GM23338 (cell line): ENCODE measurements at regions not wholly inside any gene's neighbourhood (a gene's known extent, or its start where the extent isn't known, plus 50 kb on each side); places are given as distances from the start of the nearest gene placed in this dataset.

ENCODE experiments used
- ATAC-seq: fragments of 200-7000 bp; cut with Tn5 transposase; 3 replicates; pipeline ENCODE4 v1.9.1; 2020
- DNase-seq: peaks from one replicate; pipeline ENCODE4 v3.0.0-alpha.2; 2015; ENCODE audit warnings: low spot score
- H2AFZ ChIP-seq: fragments of 200-600 bp; sonication (generic); 2 replicates; pipeline ENCODE4 v1.8.0; 2016; ENCODE audit warnings: antibody characterized with exemption, mild to moderate bottlenecking, moderate library complexity
- H3F3A ChIP-seq: fragments of 200-600 bp; sonication (generic); replicated peaks from 2 replicates; pipeline ENCODE4 v1.8.0; 2017; ENCODE audit warnings: antibody characterized with exemption, mixed run types, low read depth
- H3K27ac ChIP-seq: fragments of 200-600 bp; sonication (generic); 2 replicates; pipeline ENCODE4 v1.6.1; 2016; ENCODE audit warnings: low read depth
- H3K27me3 ChIP-seq: fragments of 200-600 bp; sonication (generic); 2 replicates; pipeline ENCODE4 v1.8.0; 2016; ENCODE audit warnings: mild to moderate bottlenecking, mixed run types, moderate library complexity; ENCODE audit not compliant: insufficient read depth
- H3K36me3 ChIP-seq: fragments of 200-600 bp; sonication (generic); 2 replicates; pipeline ENCODE4 v1.8.0; 2016; ENCODE audit warnings: mild to moderate bottlenecking; ENCODE audit not compliant: insufficient read depth
- H3K4me1 ChIP-seq: fragments of 200-600 bp; sonication (generic); 2 replicates; pipeline ENCODE4 v1.8.0; 2016; ENCODE audit warnings: mild to moderate bottlenecking, moderate library complexity; ENCODE audit not compliant: insufficient read depth
- H3K4me2 ChIP-seq: fragments of 200-600 bp; sonication (generic); 2 replicates; pipeline ENCODE4 v1.7.1; 2017; ENCODE audit warnings: mixed run types
- H3K4me3 ChIP-seq: fragments of 200-600 bp; sonication (generic); 2 replicates; pipeline ENCODE4 v1.6.1; 2016; ENCODE audit warnings: mixed run types
- H3K79me2 ChIP-seq: fragments of 200-600 bp; sonication (generic); replicated peaks from 2 replicates; pipeline ENCODE4 v1.8.0; 2017; ENCODE audit warnings: mild to moderate bottlenecking; ENCODE audit not compliant: insufficient read depth
- H3K9me2 ChIP-seq: fragments of 200-600 bp; sonication (generic); 2 replicates; pipeline ENCODE4 v1.8.0; 2017; ENCODE audit not compliant: insufficient read depth
- H4K20me1 ChIP-seq: fragments of 200-600 bp; sonication (generic); replicated peaks from 2 replicates; pipeline ENCODE4 v1.8.0; 2017; ENCODE audit warnings: mild to moderate bottlenecking; ENCODE audit not compliant: insufficient read depth
- H3K27ac Mint-ChIP-seq: 2 replicates; pipeline ENCODE4 v1.8.0; 2020; ENCODE audit warnings: inconsistent platforms, mild to moderate bottlenecking, moderate library complexity, mixed read lengths
- H3K27me3 Mint-ChIP-seq: 3 replicates; pipeline ENCODE4 v1.8.0; 2022; ENCODE audit warnings: low read depth, mild to moderate bottlenecking, moderate library complexity, mixed read lengths, inconsistent platforms; ENCODE audit not compliant: insufficient read depth, poor library complexity
- H3K36me3 Mint-ChIP-seq: 3 replicates; pipeline ENCODE4 v1.8.0; 2021; ENCODE audit warnings: low read depth, mild to moderate bottlenecking, inconsistent platforms, moderate library complexity, mixed read lengths
- H3K4me1 Mint-ChIP-seq: 3 replicates; pipeline ENCODE4 v1.8.0; 2020; ENCODE audit warnings: mild to moderate bottlenecking, inconsistent platforms, mixed read lengths
- H3K4me3 Mint-ChIP-seq: 3 replicates; pipeline ENCODE4 v1.8.0; 2021; ENCODE audit warnings: moderate library complexity, mild to moderate bottlenecking, inconsistent platforms, mixed read lengths
- H3K9me3 Mint-ChIP-seq: 3 replicates; pipeline ENCODE4 v1.8.0; 2020; ENCODE audit warnings: moderate library complexity, mild to moderate bottlenecking, inconsistent platforms, mixed read lengths
- CREB1 ChIP-seq: fragments of 250-450 bp; sonication (Bioruptor Pico); IDR thresholded peaks from 2 replicates; pipeline ENCODE4 v1.5.0; 2020; ENCODE audit warnings: low read depth, mild to moderate bottlenecking, moderate library complexity
- EZH2 ChIP-seq: fragments of 200-600 bp; sonication (generic); IDR thresholded peaks from one replicate; pipeline ENCODE4 v1.8.0; 2017; ENCODE audit warnings: antibody characterized with exemption, mild to moderate bottlenecking, low read depth; ENCODE audit not compliant: unreplicated experiment
- EZH2phosphoT487 ChIP-seq: fragments of 200-600 bp; sonication (generic); IDR thresholded peaks from one replicate; pipeline ENCODE4 v1.8.1; 2018; ENCODE audit warnings: antibody characterized with exemption; ENCODE audit not compliant: unreplicated experiment
- JUNB ChIP-seq: IDR thresholded peaks from one replicate; pipeline ENCODE4 v1.6.1; 2016; ENCODE audit warnings: antibody characterized with exemption; ENCODE audit not compliant: unreplicated experiment
- NANOG ChIP-seq: IDR thresholded peaks from 2 replicates; pipeline ENCODE4 v1.6.1; 2016; ENCODE audit warnings: antibody characterized with exemption, borderline replicate concordance
- POLR2AphosphoS5 ChIP-seq: IDR thresholded peaks from 2 replicates; pipeline ENCODE4 v1.6.1; 2016; ENCODE audit warnings: antibody characterized with exemption, low read depth
- STAT1 ChIP-seq: IDR thresholded peaks from one replicate; pipeline ENCODE4 v1.6.1; 2016; ENCODE audit warnings: antibody characterized with exemption; ENCODE audit not compliant: unreplicated experiment
- ZNF114 ChIP-seq: fragments of 250-450 bp; sonication (Bioruptor Pico); IDR thresholded peaks from 2 replicates; pipeline ENCODE4 v1.5.0; 2020; ENCODE audit warnings: mild to moderate bottlenecking, moderate library complexity
- TF ChIP-seq, protein P1 (sequence below): IDR thresholded peaks from 2 replicates; pipeline ENCODE4 v1.6.1; 2016; ENCODE audit warnings: antibody characterized with exemption
- TF ChIP-seq, protein P2 (sequence below), 2 experiments: fragments of 200-600 bp in 1 of 2; sonication (generic) in 1 of 2; conservative IDR thresholded peaks; 2 replicates each; pipeline versions ENCODE4 v1.5.1 to v1.6.1; 2016 to 2017; ENCODE audit warnings: antibody characterized with exemption in 2 of 2, low read depth in 2 of 2, mild to moderate bottlenecking in 2 of 2, moderate library complexity in 1 of 2

GRCh38 chr12:116454950-116455447 is 104.2 kb upstream of the MAP1LC3B2 start:
- Mint-ChIP-seq H3K27ac (peak overlapping the region; percentile 26), H3K4me1 (peaks cover 15% of the 10 kb centered on the region), H3K27me3 (peaks cover 14% of the 10 kb centered on the region), H3K4me3 (no peak overlapping the region), H3K36me3 (no peaks in the 10 kb centered on the region; the same call in 2 of the 3 replicates), H3K9me3 (no peaks in the 10 kb centered on the region; the same call in 1 of the 3 replicates)
- Histone ChIP-seq H3K4me2 (no peak overlapping the region), H3F3A (no peaks in the 10 kb centered on the region), H2AFZ (peak overlapping the region; percentile 20), H4K20me1 (no peaks in the 10 kb centered on the region), H3K4me1 (peaks cover 4% of the 10 kb centered on the region; the same call in 1 of the 2 replicates), H3K4me3 (no peak overlapping the region), H3K27ac (peak overlapping the region; percentile 1; the same call in 1 of the 2 replicates), H3K36me3 (no peaks in the 10 kb centered on the region), H3K79me2 (no peaks in the 10 kb centered on the region), H3K9me2 (no peaks in the 10 kb centered on the region), H3K27me3 (no peaks in the 10 kb centered on the region)
- no peak for DNase-seq
- TF ChIP-seq CREB1 (CRISPR knock-in tag) (no peak), EZH2phosphoT487 (no peak), JUNB (no peak), POLR2AphosphoS5 (no peak), STAT1 (no peak), EZH2 (no peak), NANOG (no peak), ZNF114 (no peak)
- TF ChIP-seq, protein P1, sequence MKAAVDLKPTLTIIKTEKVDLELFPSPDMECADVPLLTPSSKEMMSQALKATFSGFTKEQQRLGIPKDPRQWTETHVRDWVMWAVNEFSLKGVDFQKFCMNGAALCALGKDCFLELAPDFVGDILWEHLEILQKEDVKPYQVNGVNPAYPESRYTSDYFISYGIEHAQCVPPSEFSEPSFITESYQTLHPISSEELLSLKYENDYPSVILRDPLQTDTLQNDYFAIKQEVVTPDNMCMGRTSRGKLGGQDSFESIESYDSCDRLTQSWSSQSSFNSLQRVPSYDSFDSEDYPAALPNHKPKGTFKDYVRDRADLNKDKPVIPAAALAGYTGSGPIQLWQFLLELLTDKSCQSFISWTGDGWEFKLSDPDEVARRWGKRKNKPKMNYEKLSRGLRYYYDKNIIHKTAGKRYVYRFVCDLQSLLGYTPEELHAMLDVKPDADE: no peak
- TF ChIP-seq, protein P2, sequence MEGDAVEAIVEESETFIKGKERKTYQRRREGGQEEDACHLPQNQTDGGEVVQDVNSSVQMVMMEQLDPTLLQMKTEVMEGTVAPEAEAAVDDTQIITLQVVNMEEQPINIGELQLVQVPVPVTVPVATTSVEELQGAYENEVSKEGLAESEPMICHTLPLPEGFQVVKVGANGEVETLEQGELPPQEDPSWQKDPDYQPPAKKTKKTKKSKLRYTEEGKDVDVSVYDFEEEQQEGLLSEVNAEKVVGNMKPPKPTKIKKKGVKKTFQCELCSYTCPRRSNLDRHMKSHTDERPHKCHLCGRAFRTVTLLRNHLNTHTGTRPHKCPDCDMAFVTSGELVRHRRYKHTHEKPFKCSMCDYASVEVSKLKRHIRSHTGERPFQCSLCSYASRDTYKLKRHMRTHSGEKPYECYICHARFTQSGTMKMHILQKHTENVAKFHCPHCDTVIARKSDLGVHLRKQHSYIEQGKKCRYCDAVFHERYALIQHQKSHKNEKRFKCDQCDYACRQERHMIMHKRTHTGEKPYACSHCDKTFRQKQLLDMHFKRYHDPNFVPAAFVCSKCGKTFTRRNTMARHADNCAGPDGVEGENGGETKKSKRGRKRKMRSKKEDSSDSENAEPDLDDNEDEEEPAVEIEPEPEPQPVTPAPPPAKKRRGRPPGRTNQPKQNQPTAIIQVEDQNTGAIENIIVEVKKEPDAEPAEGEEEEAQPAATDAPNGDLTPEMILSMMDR (conservative IDR thresholded peaks at IDR 0.05; ENCODE audit: low read depth in 2 of 2): no peak
- ATAC-seq: peak; percentile 37

- no peaks in the 10 kb centered on the region; the same call in 2 of the 3 replicates for H3K9me3 Mint-ChIP-seq
- H2AFZ ChIP-seq: peak overlapping the region; percentile 96
- ATAC-seq (no peak; the same call in 2 of the 3 replicates), DNase-seq (peak; percentile 42)
- no peak overlapping the region for H3K4me3 ChIP-seq
- H3K4me3 Mint-ChIP-seq: no peak overlapping the region
- H3F3A ChIP-seq: no peaks in the 10 kb centered on the region
- H3K4me1 Mint-ChIP-seq: peaks cover 15% of the 10 kb centered on the region
- no peak overlapping the region for H3K27ac Mint-ChIP-seq
- H3K36me3 ChIP-seq: no peaks in the 10 kb centered on the region
- no peaks in the 10 kb centered on the region for H4K20me1 ChIP-seq
- H3K79me2 ChIP-seq: no peaks in the 10 kb centered on the region
- H3K27ac ChIP-seq: no peak overlapping the region
- no peaks in the 10 kb centered on the region for H3K27me3 ChIP-seq
- H3K36me3 Mint-ChIP-seq: no peaks in the 10 kb centered on the region; the same call in 2 of the 3 replicates
- peaks cover 14% of the 10 kb centered on the region for H3K27me3 Mint-ChIP-seq
- H3K4me2 ChIP-seq: no peak overlapping the region
- TF ChIP-seq CREB1 (CRISPR knock-in tag) (0 out of 2 replicates have a peak, but pooled peaks have one; percentile 46), POLR2AphosphoS5 (no peak)
- no peaks in the 10 kb centered on the region for H3K9me2 ChIP-seq
- H3K4me1 ChIP-seq: peaks cover 4% of the 10 kb centered on the region; the same call in 1 of the 2 replicates
Measured at GRCh38 chr12:116455540-116456329, 103.4 kb upstream of the MAP1LC3B2 start.
